Heart right ventricle (tissue), 16 donors: ENCODE measurements at regions not wholly inside any gene's neighbourhood (a gene's known extent, or its start where the extent isn't known, plus 50 kb on each side); places are given as distances from the start of the nearest gene placed in this dataset.
"Not testable (repeated sequence)": the region's sequence is repeated elsewhere in the genome, so short reads cannot be mapped to it uniquely, and the experiment has no call there.

Experiments used
- ATAC-seq, 8 donors: fragments of 200-7000 bp; cut with Tn5 transposase; one replicate each; pipeline ENCODE4 v1.9.1; 2020; ENCODE audit warnings: mild to moderate bottlenecking in 8 of 8, moderate library complexity in 8 of 8, moderate number of reproducible peaks in 1 of 8
- DNase-seq, 2 donors: peaks; one replicate each; pipeline ENCODE4 v3.0.0-alpha.2; 2020
- H3K27ac ChIP-seq, 10 donors: fragments of 200-600 bp; sonication (generic) in 2 of 10; one replicate each; pipeline versions ENCODE4 v1.5.0 to v1.8.0; 2020 to 2022; ENCODE audit warnings: mild to moderate bottlenecking in 3 of 10
- H3K27me3 ChIP-seq, 7 donors: fragments of 200-600 bp; one replicate each; pipeline ENCODE4 v1.8.0; 2021 to 2022; ENCODE audit warnings: mild to moderate bottlenecking in 2 of 7
- H3K36me3 ChIP-seq, 9 donors: fragments of 200-600 bp; sonication (generic) in 1 of 9; one replicate each; pipeline versions ENCODE4 v1.5.0 to v1.8.0; 2020 to 2022; ENCODE audit warnings: mild to moderate bottlenecking in 2 of 9
- H3K4me1 ChIP-seq, 9 donors: fragments of 200-600 bp; sonication (generic) in 1 of 9; one replicate each; pipeline versions ENCODE4 v1.5.0 to v1.8.0; 2020 to 2022; ENCODE audit warnings: mild to moderate bottlenecking in 4 of 9
- H3K4me3 ChIP-seq, 10 donors: fragments of 200-600 bp; sonication (generic) in 2 of 10; one replicate each; pipeline versions ENCODE4 v1.5.0 to v1.8.0; 2020 to 2022; ENCODE audit warnings: mild to moderate bottlenecking in 7 of 10, moderate library complexity in 2 of 10
- H3K9me3 ChIP-seq, 11 donors: fragments of 200-600 bp in 10 of 11; sonication (generic) in 2 of 11; one replicate each; pipeline versions ENCODE4 v1.5.0 to v1.8.0; 2013 to 2022; ENCODE audit warnings: mild to moderate bottlenecking in 2 of 11, control low read depth in 1 of 11, moderate library complexity in 1 of 11
- CTCF ChIP-seq, 9 donors: fragments of 200-600 bp; sonication (generic) in 2 of 9; IDR thresholded peaks; one replicate each; pipeline versions ENCODE4 v1.5.0 to v1.8.0; 2021 to 2022; ENCODE audit warnings: antibody characterized with exemption in 9 of 9, mild to moderate bottlenecking in 5 of 9, moderate library complexity in 1 of 9
- WGBS, 2 donors: extraction: QIAGEN DNeasy Blood & Tissue Kit; methylation state at CpG; one replicate each; pipeline ENCODE4 v1.1.7; 2013; ENCODE audit warnings: inconsistent platforms in 1 of 2; 5-methylcytosine and 5-hydroxymethylcytosine counted together
- intact Hi-C, 10 donors: fragments of 100-400 bp; cut with DNase I; formaldehyde crosslinking; loops; one replicate each; pipeline versions ENCODE4 v1.11.1 to v1.14.2; 2022
- donor health status: Arrhythmogenic right ventricular cardiomyopathy.
- donor health status: ischemic (EF 13 %, LVEDD 7.1; RV severe dilation, severe dysfunction).
- donor health status: healthy with polysubstance abuse.
- donor health status: DM: no; HTN: yes; CAD: no.
- donor health status: DM: no; HTN: no; CAD: no.
- donor health status: ischemic (EF 25% LVEDD 6.9; RV normal size, moderate dysfunction).
- donor health status: ischemic (EF 25% LVEDD 5.7; RV mildly dilated, moderate dysfunction).
- donor health status: healthy.
- donor health status: DM: yes; HTN: yes; CAD: no.
- donor health status: Ischemic cardiomyopathy.
- donor health status: ischemic (EF 35%, LVEDD 5.7; RV mildly dilated, moderate dysfunction).
- donor health status: nonischemic (EF 11% LVEDD 7.7; RV severe dilation, severe dysfunction).
- donor health status: DM: yes; HTN: yes; CAD: no.
- donor health status: PGD.
- donor health status: ischemic (EF 29% LVEDD 5.4; RV normal size, mild dysfunction).
- donor health status: nonischemic (EF 23%, LVEDD 6.1; RV moderate dilation, normal function).

DNA sequence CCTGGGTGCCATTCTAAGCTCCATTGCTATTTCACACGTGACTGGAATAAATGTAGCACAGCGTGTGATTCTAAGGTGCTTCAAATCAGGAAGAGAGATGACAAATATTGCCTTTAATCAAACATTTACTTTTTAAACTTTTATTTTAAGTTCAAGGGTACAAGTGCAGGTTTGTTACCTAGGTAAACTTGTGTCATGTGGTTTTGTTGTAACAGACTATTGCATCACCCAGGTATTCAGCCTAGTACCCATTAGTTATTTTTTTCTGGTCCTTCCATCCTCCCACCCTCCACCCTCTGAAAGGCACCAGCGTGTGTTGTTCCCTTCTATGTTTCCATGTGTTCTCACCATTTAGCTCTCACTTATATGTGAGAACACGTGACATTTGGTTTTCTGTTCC lies 510.8 kb downstream of the PLOD2 start:
- H3K36me3 ChIP-seq, result no peaks in the 10 kb centered on the region
- no peak for TF ChIP-seq CTCF (IDR thresholded peaks at IDR 0.05)
- no peaks in the 10 kb centered on the region for H3K4me1 ChIP-seq
- 92 to 95% methylated on average over 4 of the region's 4 CpGs for WGBS, 2 donors
- peaks cover 0 to 9% (median 0%) of the 10 kb centered on the region in 11 donors for H3K9me3 ChIP-seq
- no peak overlapping the region for H3K4me3 ChIP-seq
- intact Hi-C loops, result no loop called here
- no peak overlapping the region for H3K27ac ChIP-seq
- no peak for ATAC-seq
- no peaks in the 10 kb centered on the region for H3K27me3 ChIP-seq
- DNase-seq, result no peak

GRCh38 chr3:145671121-145671520 lies 489.9 kb downstream of the PLOD2 start:
- intact Hi-C loops, result no loop called here
- DNase-seq (no peak), ATAC-seq (no peak)

GRCh38 chr3:145673838-145674237 lies 487.1 kb downstream of the PLOD2 start:
- H3K27ac ChIP-seq, result no peak overlapping the region
- WGBS, 2 donors, result 32 to 47% methylated on average over 2 of the region's 2 CpGs
- ATAC-seq (no peak), DNase-seq (no peak)
- no peaks in the 10 kb centered on the region for H3K27me3 ChIP-seq
- no peak for TF ChIP-seq CTCF (IDR thresholded peaks at IDR 0.05)
- H3K4me3 ChIP-seq, result no peak overlapping the region
- no peaks in the 10 kb centered on the region for H3K36me3 ChIP-seq
- no peaks in the 10 kb centered on the region for H3K9me3 ChIP-seq
- intact Hi-C loops, result no loop called here
- no peaks in the 10 kb centered on the region for H3K4me1 ChIP-seq

More at GRCh38 chr3:145671121-145671520, 489.9 kb downstream of the PLOD2 start:
- no peak for TF ChIP-seq CTCF (IDR thresholded peaks at IDR 0.05)
- peaks cover 0 to 1% (median 0%) of the 10 kb centered on the region in 11 donors for H3K9me3 ChIP-seq
- H3K36me3 ChIP-seq, result no peaks in the 10 kb centered on the region
- H3K27ac ChIP-seq, result no peak overlapping the region
- H3K4me1 ChIP-seq, result no peaks in the 10 kb centered on the region
- no peak overlapping the region for H3K4me3 ChIP-seq
- no peaks in the 10 kb centered on the region for H3K27me3 ChIP-seq

- H3K27ac ChIP-seq, result no peak overlapping the region
- no peak for ATAC-seq
- no peak for DNase-seq
- WGBS, 2 donors, result 62% methylated on average over 1 of the region's 1 CpG
- H3K4me1 ChIP-seq, result no peaks in the 10 kb centered on the region
- intact Hi-C loops, result no loop called here
- TF ChIP-seq CTCF (IDR thresholded peaks at IDR 0.05), result no peak
- no peaks in the 10 kb centered on the region for H3K36me3 ChIP-seq
- H3K4me3 ChIP-seq, result no peak overlapping the region
- no peaks in the 10 kb centered on the region for H3K27me3 ChIP-seq
- H3K9me3 ChIP-seq, result no peaks in the 10 kb centered on the region
Measured at GRCh38 chr3:145678401-145678800, 482.6 kb downstream of the PLOD2 start.

- H3K4me3 ChIP-seq, result no peak overlapping the region
- WGBS, 2 donors, result 67 to 68% methylated on average over 3 of the region's 3 CpGs
Measured at GRCh38 chr3:145681181-145681580, 479.8 kb downstream of the PLOD2 start.

DNA sequence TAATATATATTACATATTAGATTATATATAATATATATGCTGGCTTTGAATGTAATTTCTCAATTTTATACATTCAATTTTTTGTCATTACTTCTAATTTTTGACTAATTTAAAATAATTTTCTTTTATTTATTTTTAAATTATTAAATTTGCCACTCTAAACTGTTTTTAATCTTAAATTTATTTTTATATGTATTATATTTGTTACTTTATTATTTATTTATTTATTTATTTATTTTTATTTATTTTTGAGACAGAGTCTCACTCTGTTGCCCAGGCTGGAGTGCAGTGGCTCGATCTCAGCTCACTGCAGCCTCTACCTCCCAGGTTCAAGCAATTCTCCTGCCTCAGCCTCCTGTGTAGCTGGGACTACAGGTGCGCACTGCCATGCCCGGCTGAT lies 473.0 kb downstream of the PLOD2 start:
- DNase-seq, H3K36me3 ChIP-seq, H3K27me3 ChIP-seq, H3K27ac ChIP-seq, H3K4me3 ChIP-seq, H3K4me1 ChIP-seq, intact Hi-C loops, ATAC-seq, H3K9me3 ChIP-seq: not testable (repeated sequence)
- WGBS, 2 donors, result 77 to 95% methylated on average over 3 of the region's 3 CpGs

More at GRCh38 chr3:145681181-145681580, 479.8 kb downstream of the PLOD2 start:
- TF ChIP-seq CTCF (IDR thresholded peaks at IDR 0.05), result no peak
- H3K27me3 ChIP-seq, result no peaks in the 10 kb centered on the region
- DNase-seq (no peak), ATAC-seq (no peak)
- intact Hi-C loops, result no loop called here
- no peaks in the 10 kb centered on the region for H3K36me3 ChIP-seq
- no peaks in the 10 kb centered on the region for H3K9me3 ChIP-seq
- no peak overlapping the region for H3K27ac ChIP-seq
- no peaks in the 10 kb centered on the region for H3K4me1 ChIP-seq
